ENCODE measurements at regions not wholly inside any gene's neighbourhood (a gene's known extent, or its start where the extent isn't known, plus 50 kb on each side); places are given as distances from the start of the nearest gene placed in this dataset.

DNA sequence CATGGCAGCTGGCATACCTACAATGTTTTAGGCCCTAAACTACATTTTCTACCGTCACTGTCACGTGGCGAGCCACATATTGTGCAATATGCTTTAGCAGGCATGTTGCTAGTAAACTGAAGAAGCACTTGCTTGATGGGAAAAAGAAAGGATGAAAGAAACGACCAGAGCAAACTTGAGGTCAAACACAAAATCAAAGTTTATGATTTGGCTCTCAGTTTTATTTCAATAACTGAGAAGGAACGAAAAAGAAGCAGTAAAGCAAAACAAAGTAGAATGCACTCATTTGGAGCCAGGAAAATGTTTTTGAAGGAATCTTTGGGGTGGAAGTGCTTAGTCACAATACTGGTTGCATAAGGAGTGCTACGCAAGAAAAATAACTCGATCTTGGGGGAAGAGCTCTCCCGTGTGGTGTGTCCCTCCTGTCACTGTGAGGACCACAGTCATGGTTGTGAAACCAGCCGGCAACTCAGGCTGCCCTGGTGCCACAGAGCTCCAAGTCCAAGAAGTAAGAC lies 349.8 kb downstream of the RBM43 start:
- TF ChIP-seq POLR2A (IDR thresholded peaks at IDR 0.05; ENCODE audit: extremely low read depth, insufficient read length), result no peak
- TF ChIP-seq, protein P1, sequence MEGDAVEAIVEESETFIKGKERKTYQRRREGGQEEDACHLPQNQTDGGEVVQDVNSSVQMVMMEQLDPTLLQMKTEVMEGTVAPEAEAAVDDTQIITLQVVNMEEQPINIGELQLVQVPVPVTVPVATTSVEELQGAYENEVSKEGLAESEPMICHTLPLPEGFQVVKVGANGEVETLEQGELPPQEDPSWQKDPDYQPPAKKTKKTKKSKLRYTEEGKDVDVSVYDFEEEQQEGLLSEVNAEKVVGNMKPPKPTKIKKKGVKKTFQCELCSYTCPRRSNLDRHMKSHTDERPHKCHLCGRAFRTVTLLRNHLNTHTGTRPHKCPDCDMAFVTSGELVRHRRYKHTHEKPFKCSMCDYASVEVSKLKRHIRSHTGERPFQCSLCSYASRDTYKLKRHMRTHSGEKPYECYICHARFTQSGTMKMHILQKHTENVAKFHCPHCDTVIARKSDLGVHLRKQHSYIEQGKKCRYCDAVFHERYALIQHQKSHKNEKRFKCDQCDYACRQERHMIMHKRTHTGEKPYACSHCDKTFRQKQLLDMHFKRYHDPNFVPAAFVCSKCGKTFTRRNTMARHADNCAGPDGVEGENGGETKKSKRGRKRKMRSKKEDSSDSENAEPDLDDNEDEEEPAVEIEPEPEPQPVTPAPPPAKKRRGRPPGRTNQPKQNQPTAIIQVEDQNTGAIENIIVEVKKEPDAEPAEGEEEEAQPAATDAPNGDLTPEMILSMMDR (IDR thresholded peaks at IDR 0.05; ENCODE audit: low read depth, low read length), result no peak

Data from NB4 (cell line).